Panc1 (cell line): ENCODE measurements at regions not wholly inside any gene's neighbourhood (a gene's known extent, or its start where the extent isn't known, plus 50 kb on each side); places are given as distances from the start of the nearest gene placed in this dataset.

Experiments used
- ATAC-seq: fragments of 200-7000 bp; cut with Tn5 transposase; 2 replicates; pipeline ENCODE4 v1.9.1; 2020; ENCODE audit warnings: mild to moderate bottlenecking, moderate library complexity
- BruUV-seq: library from RNA; stranded (reverse); fragments of 400-500 nt; replicated peaks from 2 replicates; lab custom pipeline; 2021; lab: Mats Ljungman, UMichigan
- CTCF ChIA-PET: fragments of 300-600 bp; sonication (Branson Sonifier 250); formaldehyde crosslinking; loops from one replicate; lab custom pipeline; 2022; ENCODE audit warnings: antibody characterized with exemption; lab: Charles Lee
- POLR2A ChIA-PET: fragments of 300-600 bp; sonication (Branson Sonifier 250); formaldehyde crosslinking; loops from one replicate; lab custom pipeline; 2022; ENCODE audit warnings: antibody characterized with exemption; lab: Charles Lee
- DNase-seq: peaks from one replicate; pipeline ENCODE4 v3.0.0-alpha.2; 2010; ENCODE audit warnings: low read depth, low spot score
- H3K27ac ChIP-seq: 2 replicates; pipeline ENCODE4 v1.5.1; 2011; ENCODE audit warnings: mild to moderate bottlenecking, low read length, inconsistent platforms
- H3K27me3 ChIP-seq: fragments of 200-500 bp; sonication (Bioruptor generic); 2 replicates; pipeline ENCODE4 v1.6.0; 2014; ENCODE audit warnings: low read length, inconsistent platforms; ENCODE audit not compliant: control insufficient read depth, insufficient read depth
- H3K36me3 ChIP-seq: fragments of 200-500 bp; sonication (Bioruptor generic); 2 replicates; pipeline ENCODE4 v1.5.1; 2014; ENCODE audit warnings: inconsistent platforms, mild to moderate bottlenecking, low read length, moderate library complexity; ENCODE audit not compliant: control insufficient read depth, insufficient read depth
- H3K4me1 ChIP-seq: 2 replicates; pipeline ENCODE4 v1.5.1; 2011; ENCODE audit warnings: inconsistent platforms, mild to moderate bottlenecking, low read length, moderate library complexity; ENCODE audit not compliant: control insufficient read depth, insufficient read depth
- H3K4me3 ChIP-seq, 2 experiments: 2 replicates each; pipeline ENCODE4 v1.5.1; 2011 to 2012; ENCODE audit warnings: low read depth in 2 of 2, low read length in 2 of 2, mild to moderate bottlenecking in 2 of 2, inconsistent platforms in 1 of 2, moderate library complexity in 1 of 2
- H3K9me3 ChIP-seq: fragments of 200-500 bp; sonication (Bioruptor generic); 2 replicates; pipeline ENCODE4 v1.5.1; 2014; ENCODE audit warnings: low read depth, mild to moderate bottlenecking, inconsistent platforms, low read length, moderate library complexity; ENCODE audit not compliant: control insufficient read depth, insufficient read depth
- POLR2AphosphoS5 ChIP-seq: IDR thresholded peaks from 2 replicates; pipeline ENCODE4 v1.6.1; 2012; ENCODE audit warnings: mild to moderate bottlenecking, low read depth, low read length, moderate library complexity
- SIN3A ChIP-seq: IDR thresholded peaks from 2 replicates; pipeline ENCODE4 v1.6.1; 2012; ENCODE audit warnings: low read depth, mild to moderate bottlenecking, low read length, moderate library complexity, borderline replicate concordance; ENCODE audit not compliant: insufficient read depth
- TCF7L2 ChIP-seq: IDR thresholded peaks from 2 replicates; pipeline ENCODE4 v1.6.1; 2011; ENCODE audit warnings: mild to moderate bottlenecking, low read depth, low read length, inconsistent platforms
- in situ Hi-C: cut with HindIII; loops from 2 replicates; pipeline ENCODE4 v1.10.0; 2016; ENCODE audit warnings: low sequenced_read_pairs, low pct_unique_long_range_greater_than_20kb
- intact Hi-C: fragments of 100-400 bp; cut with micrococcal nuclease; formaldehyde crosslinking; loops from one replicate; pipeline ENCODE4 v1.10.0; 2022; ENCODE audit not compliant: unreplicated experiment
- TF ChIP-seq, protein P1 (sequence below): fragments of 450-650 bp; IDR thresholded peaks from 2 replicates; pipeline ENCODE4 v1.5.1; 2017; ENCODE audit warnings: mild to moderate bottlenecking
- TF ChIP-seq, protein P2 (sequence below), 2 experiments: IDR thresholded peaks; 2 replicates each; pipeline ENCODE4 v1.6.1; 2011 to 2012; ENCODE audit warnings: low read depth in 2 of 2, control low read depth in 1 of 2, low read length in 1 of 2, mild to moderate bottlenecking in 1 of 2, moderate library complexity in 1 of 2; ENCODE audit not compliant: insufficient read depth in 1 of 2

DNA sequence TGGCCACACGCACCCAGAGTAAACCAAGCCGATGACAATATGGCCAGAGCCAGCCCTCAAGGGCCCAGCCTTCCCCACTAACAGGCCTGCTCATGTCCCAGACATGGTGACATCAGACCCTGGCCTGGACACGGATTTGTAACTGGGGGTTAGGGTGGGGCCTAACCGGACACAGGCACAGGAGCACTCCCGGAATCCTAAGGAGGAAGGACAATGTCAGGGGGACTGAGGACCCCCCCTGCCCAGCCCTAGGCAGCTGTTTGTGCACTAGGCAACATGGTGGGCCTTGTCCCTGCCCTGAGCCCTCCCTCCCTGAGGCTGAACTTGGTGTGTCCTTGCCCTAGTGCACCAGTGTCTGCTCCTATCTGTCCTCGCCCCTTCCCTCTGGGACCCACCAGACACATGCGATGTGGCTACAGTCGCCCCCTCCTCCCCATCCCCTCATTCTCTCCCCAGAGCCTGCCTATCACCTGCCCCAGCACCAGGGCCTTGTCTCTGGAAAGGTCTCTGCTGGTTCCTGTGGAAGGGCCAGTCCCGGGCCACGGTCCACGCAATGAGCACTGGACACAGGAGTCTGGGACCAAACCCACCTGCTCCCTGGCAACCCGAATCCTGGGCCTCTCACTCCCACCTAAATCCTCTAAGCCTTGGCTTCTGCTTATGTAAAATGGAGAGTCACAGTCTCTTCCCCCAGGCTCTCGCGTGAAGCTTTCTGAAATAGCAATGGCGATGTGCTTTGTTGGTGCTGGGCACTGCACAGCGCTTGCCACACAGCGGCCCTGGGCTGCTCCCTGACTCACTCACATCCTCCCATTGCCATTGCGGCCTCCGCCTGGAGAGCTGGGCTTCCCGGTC, 76.5 kb upstream of the RAB6C start:
- CTCF ChIA-PET, result no interaction called here
- H3K27ac ChIP-seq, result no peak overlapping the region
- TF ChIP-seq, protein P1, sequence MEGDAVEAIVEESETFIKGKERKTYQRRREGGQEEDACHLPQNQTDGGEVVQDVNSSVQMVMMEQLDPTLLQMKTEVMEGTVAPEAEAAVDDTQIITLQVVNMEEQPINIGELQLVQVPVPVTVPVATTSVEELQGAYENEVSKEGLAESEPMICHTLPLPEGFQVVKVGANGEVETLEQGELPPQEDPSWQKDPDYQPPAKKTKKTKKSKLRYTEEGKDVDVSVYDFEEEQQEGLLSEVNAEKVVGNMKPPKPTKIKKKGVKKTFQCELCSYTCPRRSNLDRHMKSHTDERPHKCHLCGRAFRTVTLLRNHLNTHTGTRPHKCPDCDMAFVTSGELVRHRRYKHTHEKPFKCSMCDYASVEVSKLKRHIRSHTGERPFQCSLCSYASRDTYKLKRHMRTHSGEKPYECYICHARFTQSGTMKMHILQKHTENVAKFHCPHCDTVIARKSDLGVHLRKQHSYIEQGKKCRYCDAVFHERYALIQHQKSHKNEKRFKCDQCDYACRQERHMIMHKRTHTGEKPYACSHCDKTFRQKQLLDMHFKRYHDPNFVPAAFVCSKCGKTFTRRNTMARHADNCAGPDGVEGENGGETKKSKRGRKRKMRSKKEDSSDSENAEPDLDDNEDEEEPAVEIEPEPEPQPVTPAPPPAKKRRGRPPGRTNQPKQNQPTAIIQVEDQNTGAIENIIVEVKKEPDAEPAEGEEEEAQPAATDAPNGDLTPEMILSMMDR, result no peak
- TF ChIP-seq SIN3A, result no peak
- no peak for TF ChIP-seq TCF7L2
- TF ChIP-seq POLR2AphosphoS5, result no peak
- TF ChIP-seq, protein P2, sequence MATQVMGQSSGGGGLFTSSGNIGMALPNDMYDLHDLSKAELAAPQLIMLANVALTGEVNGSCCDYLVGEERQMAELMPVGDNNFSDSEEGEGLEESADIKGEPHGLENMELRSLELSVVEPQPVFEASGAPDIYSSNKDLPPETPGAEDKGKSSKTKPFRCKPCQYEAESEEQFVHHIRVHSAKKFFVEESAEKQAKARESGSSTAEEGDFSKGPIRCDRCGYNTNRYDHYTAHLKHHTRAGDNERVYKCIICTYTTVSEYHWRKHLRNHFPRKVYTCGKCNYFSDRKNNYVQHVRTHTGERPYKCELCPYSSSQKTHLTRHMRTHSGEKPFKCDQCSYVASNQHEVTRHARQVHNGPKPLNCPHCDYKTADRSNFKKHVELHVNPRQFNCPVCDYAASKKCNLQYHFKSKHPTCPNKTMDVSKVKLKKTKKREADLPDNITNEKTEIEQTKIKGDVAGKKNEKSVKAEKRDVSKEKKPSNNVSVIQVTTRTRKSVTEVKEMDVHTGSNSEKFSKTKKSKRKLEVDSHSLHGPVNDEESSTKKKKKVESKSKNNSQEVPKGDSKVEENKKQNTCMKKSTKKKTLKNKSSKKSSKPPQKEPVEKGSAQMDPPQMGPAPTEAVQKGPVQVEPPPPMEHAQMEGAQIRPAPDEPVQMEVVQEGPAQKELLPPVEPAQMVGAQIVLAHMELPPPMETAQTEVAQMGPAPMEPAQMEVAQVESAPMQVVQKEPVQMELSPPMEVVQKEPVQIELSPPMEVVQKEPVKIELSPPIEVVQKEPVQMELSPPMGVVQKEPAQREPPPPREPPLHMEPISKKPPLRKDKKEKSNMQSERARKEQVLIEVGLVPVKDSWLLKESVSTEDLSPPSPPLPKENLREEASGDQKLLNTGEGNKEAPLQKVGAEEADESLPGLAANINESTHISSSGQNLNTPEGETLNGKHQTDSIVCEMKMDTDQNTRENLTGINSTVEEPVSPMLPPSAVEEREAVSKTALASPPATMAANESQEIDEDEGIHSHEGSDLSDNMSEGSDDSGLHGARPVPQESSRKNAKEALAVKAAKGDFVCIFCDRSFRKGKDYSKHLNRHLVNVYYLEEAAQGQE (IDR thresholded peaks at IDR 0.05; ENCODE audit: insufficient read depth in 1 of 2, low read depth in 2 of 2, low read length in 1 of 2), result no peak
- no TSS peak for BruUV-seq
- ATAC-seq (no peak; the same call in 1 of the 2 replicates), DNase-seq (no peak)
- H3K9me3 ChIP-seq, result no peaks in the 10 kb centered on the region
- no peaks in the 10 kb centered on the region for H3K4me1 ChIP-seq
- no peaks in the 10 kb centered on the region for H3K27me3 ChIP-seq
- H3K4me3 ChIP-seq, result no peak overlapping the region
- POLR2A ChIA-PET, result no interaction called here
- H3K36me3 ChIP-seq, result no peaks in the 10 kb centered on the region
- intact Hi-C loops, result no loop called here
- in situ Hi-C loops, result no loop called here

DNA sequence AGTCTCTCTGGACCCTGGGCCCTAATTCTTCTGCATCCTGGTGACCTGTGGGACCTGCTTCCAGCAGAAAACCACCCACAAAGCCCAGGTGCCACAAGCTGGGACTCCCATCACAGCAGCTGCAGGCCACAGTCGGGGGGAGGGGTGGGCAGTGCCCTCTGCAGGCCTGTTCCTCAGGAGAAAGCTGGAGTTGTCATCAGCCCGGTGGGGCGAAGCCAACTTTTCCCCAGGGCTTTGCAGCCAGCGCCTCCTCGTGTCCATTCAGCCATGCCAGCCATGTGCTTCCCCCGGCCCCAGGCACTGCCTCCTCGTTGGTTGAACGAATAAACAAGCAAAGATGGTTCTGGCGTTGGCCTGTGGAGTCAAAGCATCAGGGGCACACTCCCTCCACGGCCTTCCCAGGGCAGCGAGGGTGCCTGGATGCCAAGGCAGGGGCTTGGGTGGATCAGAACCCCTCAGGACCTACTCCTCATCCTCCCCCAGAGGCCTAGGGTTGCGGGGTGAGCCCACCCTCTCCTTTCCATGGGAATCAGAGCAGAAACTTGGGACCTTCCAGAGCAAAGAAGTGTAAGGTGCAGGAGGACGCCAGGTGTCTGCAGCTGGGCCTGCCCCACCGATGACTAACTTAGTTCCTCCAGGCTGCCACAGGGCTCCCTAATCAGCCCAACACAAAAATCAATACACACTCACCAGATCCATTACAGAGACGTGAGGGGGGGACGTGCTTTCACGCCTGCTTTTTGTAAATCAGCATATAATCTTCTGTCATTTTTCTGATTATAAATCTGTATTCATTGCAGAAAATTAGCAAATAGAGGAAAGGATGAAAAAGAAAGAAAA, 75.7 kb upstream of the RAB6C start:
- TF ChIP-seq, protein P1, result no peak
- TF ChIP-seq POLR2AphosphoS5 (no peak), TCF7L2 (no peak), SIN3A (no peak)
- TF ChIP-seq, protein P2 (IDR thresholded peaks at IDR 0.05; ENCODE audit: insufficient read depth in 1 of 2, low read depth in 2 of 2, low read length in 1 of 2), result no peak
- DNase-seq (no peak), ATAC-seq (no peak)
- Histone ChIP-seq H3K27ac (no peak overlapping the region), H3K4me1 (no peaks in the 10 kb centered on the region), H3K9me3 (no peaks in the 10 kb centered on the region), H3K4me3 (no peak overlapping the region), H3K36me3 (no peaks in the 10 kb centered on the region), H3K27me3 (no peaks in the 10 kb centered on the region)
- BruUV-seq, result no TSS peak
- in situ Hi-C loops (no loop called here), intact Hi-C loops (no loop called here)
- CTCF ChIA-PET, result no interaction called here
- POLR2A ChIA-PET, result no interaction called here
